GM21367 (cell line): ENCODE measurements at regions not wholly inside any gene's neighbourhood (a gene's known extent, or its start where the extent isn't known, plus 50 kb on each side); places are given as distances from the start of the nearest gene placed in this dataset.

Experiments
- ATAC-seq: cut with Tn5 transposase; IDR thresholded peaks from one replicate; pipeline ENCODE4 v1.9.1; 2021; ENCODE audit not compliant: unreplicated experiment

GRCh38 chr14:22079766-22080165, 406.1 kb upstream of the OR4E1 start:
- ATAC-seq: no peak

GRCh38 chr14:22073801-22074200, 400.2 kb upstream of the OR4E1 start:
- ATAC-seq: no peak

GRCh38 chr14:22071006-22071405, 397.4 kb upstream of the OR4E1 start:
- ATAC-seq: peak; percentile 94

GRCh38 chr14:22070119-22070982, 396.7 kb upstream of the OR4E1 start:
- peak; percentile 34 for ATAC-seq

GRCh38 chr14:22065347-22065746, 391.7 kb upstream of the OR4E1 start:
- ATAC-seq: no peak

GRCh38 chr14:22059201-22059600, 385.6 kb upstream of the OR4E1 start:
- no peak for ATAC-seq

- ATAC-seq: no peak
Observed at GRCh38 chr14:22052795-22053194, 379.2 kb upstream of the OR4E1 start.

GRCh38 chr14:22047115-22047514, 373.5 kb upstream of the OR4E1 start:
- ATAC-seq: peak; percentile 80

GRCh38 chr14:22046063-22046462, 372.4 kb upstream of the OR4E1 start:
- no peak for ATAC-seq

GRCh38 chr14:22044193-22044592, 370.6 kb upstream of the OR4E1 start:
- ATAC-seq: no peak

- no peak for ATAC-seq
Observed at GRCh38 chr14:22040781-22041125, 367.1 kb upstream of the OR4E1 start.

GRCh38 chr14:22039938-22040780, 366.5 kb upstream of the OR4E1 start:
- no peak for ATAC-seq

GRCh38 chr14:22036541-22037239, 363.1 kb upstream of the OR4E1 start:
- no peak for ATAC-seq

- no peak for ATAC-seq
Observed at GRCh38 chr14:22026527-22026926, 352.9 kb upstream of the OR4E1 start.

- ATAC-seq: no peak
Observed at GRCh38 chr14:22025879-22026278, 352.3 kb upstream of the OR4E1 start.

- no peak for ATAC-seq
Observed at GRCh38 chr14:22024137-22024536, 350.5 kb upstream of the OR4E1 start.

- no peak for ATAC-seq
Observed at GRCh38 chr14:22018890-22019289, 345.3 kb upstream of the OR4E1 start.

GRCh38 chr14:22012452-22012851, 338.8 kb upstream of the OR4E1 start:
- ATAC-seq: no peak

GRCh38 chr14:22011253-22011642, 337.6 kb upstream of the OR4E1 start:
- no peak for ATAC-seq

- ATAC-seq: no peak
Observed at GRCh38 chr14:22010545-22011252, 337.1 kb upstream of the OR4E1 start.

- ATAC-seq: no peak
Observed at GRCh38 chr14:22008766-22009165, 335.1 kb upstream of the OR4E1 start.
